ENCODE measurements at regions not wholly inside any gene's neighbourhood (a gene's known extent, or its start where the extent isn't known, plus 50 kb on each side); places are given as distances from the start of the nearest gene placed in this dataset.

- DNase-seq (ENCODE audit: low spot score) = no peak
- Mint-ChIP-seq H3K4me3 (ENCODE audit: unreplicated experiment) (no peak overlapping the region), H3K27me3 (ENCODE audit: unreplicated experiment) (no peaks in the 10 kb centered on the region), H3K9me3 (ENCODE audit: unreplicated experiment) (no peaks in the 10 kb centered on the region), H3K27ac (ENCODE audit: unreplicated experiment) (no peak overlapping the region), H3K4me1 (ENCODE audit: unreplicated experiment) (no peaks in the 10 kb centered on the region), H3K36me3 (ENCODE audit: low read depth, unreplicated experiment) (no peaks in the 10 kb centered on the region)
- TF ChIP-seq CTCF (IDR thresholded peaks at IDR 0.05; ENCODE audit: unreplicated experiment) = no peak
Observed at GRCh38 chr3:87498358-87499080, 222.1 kb upstream of the POU1F1 start.

- no peak for TF ChIP-seq CTCF (IDR thresholded peaks at IDR 0.05; ENCODE audit: unreplicated experiment)
- Mint-ChIP-seq H3K4me1 (ENCODE audit: unreplicated experiment) (no peaks in the 10 kb centered on the region), H3K36me3 (ENCODE audit: low read depth, unreplicated experiment) (no peaks in the 10 kb centered on the region), H3K27me3 (ENCODE audit: unreplicated experiment) (no peaks in the 10 kb centered on the region), H3K9me3 (ENCODE audit: unreplicated experiment) (no peaks in the 10 kb centered on the region), H3K27ac (ENCODE audit: unreplicated experiment) (no peak overlapping the region), H3K4me3 (ENCODE audit: unreplicated experiment) (no peak overlapping the region)
- no peak for DNase-seq (ENCODE audit: low spot score)
Observed at GRCh38 chr3:87495938-87496337, 219.6 kb upstream of the POU1F1 start.

- no peak overlapping the region for H3K4me3 Mint-ChIP-seq (ENCODE audit: unreplicated experiment)
- no peak overlapping the region for H3K27ac Mint-ChIP-seq (ENCODE audit: unreplicated experiment)
- no peaks in the 10 kb centered on the region for H3K27me3 Mint-ChIP-seq (ENCODE audit: unreplicated experiment)
- no peaks in the 10 kb centered on the region for H3K9me3 Mint-ChIP-seq (ENCODE audit: unreplicated experiment)
- H3K4me1 Mint-ChIP-seq (ENCODE audit: unreplicated experiment) = no peaks in the 10 kb centered on the region
- no peaks in the 10 kb centered on the region for H3K36me3 Mint-ChIP-seq (ENCODE audit: low read depth, unreplicated experiment)
- no peak for DNase-seq (ENCODE audit: low spot score)
- TF ChIP-seq CTCF (IDR thresholded peaks at IDR 0.05; ENCODE audit: unreplicated experiment) = no peak
Observed at GRCh38 chr3:87494264-87494663, 217.9 kb upstream of the POU1F1 start.

- Mint-ChIP-seq H3K4me3 (ENCODE audit: unreplicated experiment) (no peak overlapping the region), H3K9me3 (ENCODE audit: unreplicated experiment) (no peaks in the 10 kb centered on the region), H3K27me3 (ENCODE audit: unreplicated experiment) (no peaks in the 10 kb centered on the region), H3K27ac (ENCODE audit: unreplicated experiment) (no peak overlapping the region), H3K36me3 (ENCODE audit: low read depth, unreplicated experiment) (no peaks in the 10 kb centered on the region), H3K4me1 (ENCODE audit: unreplicated experiment) (no peaks in the 10 kb centered on the region)
- DNase-seq (ENCODE audit: low spot score) = no peak
- TF ChIP-seq CTCF (IDR thresholded peaks at IDR 0.05; ENCODE audit: unreplicated experiment) = no peak
Observed at GRCh38 chr3:87491843-87492242, 215.5 kb upstream of the POU1F1 start.

- H3K27ac Mint-ChIP-seq (ENCODE audit: unreplicated experiment) = no peak overlapping the region
- TF ChIP-seq CTCF (IDR thresholded peaks at IDR 0.05; ENCODE audit: unreplicated experiment) = no peak
- no peak overlapping the region for H3K4me3 Mint-ChIP-seq (ENCODE audit: unreplicated experiment)
Observed at GRCh38 chr3:87489892-87490291, 213.5 kb upstream of the POU1F1 start.

More at GRCh38 chr3:87489892-87490291, 213.5 kb upstream of the POU1F1 start:
- no peaks in the 10 kb centered on the region for H3K36me3 Mint-ChIP-seq (ENCODE audit: low read depth, unreplicated experiment)
- H3K27me3 Mint-ChIP-seq (ENCODE audit: unreplicated experiment) = no peaks in the 10 kb centered on the region
- DNase-seq (ENCODE audit: low spot score) = no peak
- no peaks in the 10 kb centered on the region for H3K9me3 Mint-ChIP-seq (ENCODE audit: unreplicated experiment)
- H3K4me1 Mint-ChIP-seq (ENCODE audit: unreplicated experiment) = no peaks in the 10 kb centered on the region

Measured in endothelial cell (in vitro differentiated cells).